ENCODE measurements at regions not wholly inside any gene's neighbourhood (a gene's known extent, or its start where the extent isn't known, plus 50 kb on each side); places are given as distances from the start of the nearest gene placed in this dataset.

DNA sequence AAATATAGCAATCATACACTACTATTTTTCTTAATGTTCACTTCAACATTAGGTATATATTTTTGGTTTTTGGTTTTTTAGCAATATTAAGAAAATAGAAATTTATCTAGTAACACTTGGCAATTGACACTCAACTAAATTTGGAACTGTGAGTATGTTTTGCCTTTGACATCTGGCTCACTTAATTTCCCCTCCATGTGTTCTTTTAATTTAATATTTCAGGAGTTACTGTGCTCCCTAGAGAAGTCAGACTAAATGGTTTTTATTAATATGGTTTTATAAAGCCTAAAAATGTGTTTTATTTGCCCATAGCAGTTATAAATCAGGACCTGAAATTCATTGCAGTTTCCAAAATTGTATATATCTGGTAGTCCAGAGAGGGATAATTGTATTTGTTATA lies 175.3 kb upstream of the AVPR1A start:
- H3K4me3 Mint-ChIP-seq, result no peak overlapping the region
- no peak for DNase-seq
- H3K4me1 Mint-ChIP-seq, result no peaks in the 10 kb centered on the region
- H3K9me3 Mint-ChIP-seq, result peaks cover 2% of the 10 kb centered on the region
- H3K27me3 Mint-ChIP-seq (ENCODE audit: low read depth, poor library complexity), result peaks cover 11% of the 10 kb centered on the region
- TF ChIP-seq, protein P1, sequence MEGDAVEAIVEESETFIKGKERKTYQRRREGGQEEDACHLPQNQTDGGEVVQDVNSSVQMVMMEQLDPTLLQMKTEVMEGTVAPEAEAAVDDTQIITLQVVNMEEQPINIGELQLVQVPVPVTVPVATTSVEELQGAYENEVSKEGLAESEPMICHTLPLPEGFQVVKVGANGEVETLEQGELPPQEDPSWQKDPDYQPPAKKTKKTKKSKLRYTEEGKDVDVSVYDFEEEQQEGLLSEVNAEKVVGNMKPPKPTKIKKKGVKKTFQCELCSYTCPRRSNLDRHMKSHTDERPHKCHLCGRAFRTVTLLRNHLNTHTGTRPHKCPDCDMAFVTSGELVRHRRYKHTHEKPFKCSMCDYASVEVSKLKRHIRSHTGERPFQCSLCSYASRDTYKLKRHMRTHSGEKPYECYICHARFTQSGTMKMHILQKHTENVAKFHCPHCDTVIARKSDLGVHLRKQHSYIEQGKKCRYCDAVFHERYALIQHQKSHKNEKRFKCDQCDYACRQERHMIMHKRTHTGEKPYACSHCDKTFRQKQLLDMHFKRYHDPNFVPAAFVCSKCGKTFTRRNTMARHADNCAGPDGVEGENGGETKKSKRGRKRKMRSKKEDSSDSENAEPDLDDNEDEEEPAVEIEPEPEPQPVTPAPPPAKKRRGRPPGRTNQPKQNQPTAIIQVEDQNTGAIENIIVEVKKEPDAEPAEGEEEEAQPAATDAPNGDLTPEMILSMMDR (IDR thresholded peaks at IDR 0.05), result no peak
- no peak overlapping the region for H3K27ac Mint-ChIP-seq
- no peaks in the 10 kb centered on the region for H3K36me3 Mint-ChIP-seq (ENCODE audit: low read depth)

DNA sequence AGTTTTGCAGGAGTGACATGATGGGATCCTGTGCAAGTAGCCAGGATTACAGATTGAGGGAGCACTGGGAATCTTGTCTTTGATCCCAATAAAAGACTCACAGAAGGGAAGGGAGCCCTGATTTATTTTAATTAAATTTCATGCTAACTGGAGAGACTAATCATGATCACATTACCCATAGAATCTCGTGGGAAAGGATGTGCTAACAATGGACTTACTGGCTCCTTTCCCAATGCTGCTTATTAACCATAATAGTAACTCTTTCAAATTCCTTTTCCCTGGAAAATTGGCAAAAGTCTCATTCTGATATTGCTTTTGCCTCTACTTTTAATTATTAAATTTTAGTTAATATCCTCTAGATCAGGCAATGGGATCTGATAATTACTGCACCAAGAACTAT lies 174.8 kb upstream of the AVPR1A start:
- no peak for DNase-seq
- Mint-ChIP-seq H3K27ac (no peak overlapping the region), H3K9me3 (no peaks in the 10 kb centered on the region), H3K4me3 (no peak overlapping the region), H3K27me3 (ENCODE audit: low read depth, poor library complexity) (peaks cover 11% of the 10 kb centered on the region), H3K36me3 (ENCODE audit: low read depth) (no peaks in the 10 kb centered on the region), H3K4me1 (no peaks in the 10 kb centered on the region)
- TF ChIP-seq, protein P1 (IDR thresholded peaks at IDR 0.05), result no peak

DNA sequence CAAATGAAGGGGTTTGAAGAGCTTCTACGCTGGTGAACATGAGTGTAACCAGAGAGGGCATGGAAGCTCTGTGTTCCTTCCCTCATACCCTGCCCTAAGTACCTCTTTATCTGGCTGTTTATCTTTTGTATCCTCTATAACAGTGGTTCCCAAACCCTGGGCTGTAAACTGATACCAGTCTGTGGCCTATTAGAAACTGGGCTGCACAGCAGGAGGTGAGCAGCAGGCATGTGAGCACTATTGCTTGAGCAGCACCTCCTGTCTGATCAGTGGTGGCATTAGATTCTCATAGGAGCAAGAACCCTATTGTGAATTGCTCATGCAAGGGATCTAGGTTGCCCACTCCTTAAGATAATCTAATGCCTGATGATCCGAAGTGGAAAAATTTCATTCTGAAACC lies 172.9 kb upstream of the AVPR1A start:
- no peak for DNase-seq
- peaks cover 8% of the 10 kb centered on the region for H3K27me3 Mint-ChIP-seq (ENCODE audit: low read depth, poor library complexity)
- no peaks in the 10 kb centered on the region for H3K4me1 Mint-ChIP-seq
- H3K27ac Mint-ChIP-seq, result no peak overlapping the region
- TF ChIP-seq, protein P1 (IDR thresholded peaks at IDR 0.05), result no peak
- H3K4me3 Mint-ChIP-seq, result no peak overlapping the region
- H3K36me3 Mint-ChIP-seq (ENCODE audit: low read depth), result no peaks in the 10 kb centered on the region
- H3K9me3 Mint-ChIP-seq, result peaks cover 5% of the 10 kb centered on the region

DNA sequence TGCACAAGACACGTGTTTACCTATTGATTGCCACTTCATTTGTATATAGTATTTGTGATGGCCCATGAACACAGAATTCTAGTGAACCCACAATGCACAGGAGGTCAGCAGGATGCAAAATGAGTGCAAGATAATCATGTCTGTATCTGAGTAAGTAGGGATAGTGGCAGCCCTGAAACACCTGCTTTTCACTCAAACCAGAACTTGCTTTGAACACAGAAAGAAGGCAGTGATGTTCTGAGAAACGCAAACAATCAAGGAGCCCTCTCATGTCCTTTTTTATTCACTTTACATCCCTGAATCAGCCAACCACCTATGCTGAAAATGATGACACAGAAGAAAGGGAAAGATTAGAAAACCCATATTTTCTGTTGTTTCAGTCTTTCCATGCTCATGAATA lies 170.4 kb upstream of the AVPR1A start:
- H3K27me3 Mint-ChIP-seq (ENCODE audit: low read depth, poor library complexity), result peaks cover 12% of the 10 kb centered on the region
- H3K27ac Mint-ChIP-seq, result no peak overlapping the region
- TF ChIP-seq, protein P1 (IDR thresholded peaks at IDR 0.05), result no peak
- H3K36me3 Mint-ChIP-seq (ENCODE audit: low read depth), result no peaks in the 10 kb centered on the region
- H3K4me3 Mint-ChIP-seq, result no peak overlapping the region
- H3K9me3 Mint-ChIP-seq, result peaks cover 15% of the 10 kb centered on the region
- no peaks in the 10 kb centered on the region for H3K4me1 Mint-ChIP-seq
- no peak for DNase-seq

DNA sequence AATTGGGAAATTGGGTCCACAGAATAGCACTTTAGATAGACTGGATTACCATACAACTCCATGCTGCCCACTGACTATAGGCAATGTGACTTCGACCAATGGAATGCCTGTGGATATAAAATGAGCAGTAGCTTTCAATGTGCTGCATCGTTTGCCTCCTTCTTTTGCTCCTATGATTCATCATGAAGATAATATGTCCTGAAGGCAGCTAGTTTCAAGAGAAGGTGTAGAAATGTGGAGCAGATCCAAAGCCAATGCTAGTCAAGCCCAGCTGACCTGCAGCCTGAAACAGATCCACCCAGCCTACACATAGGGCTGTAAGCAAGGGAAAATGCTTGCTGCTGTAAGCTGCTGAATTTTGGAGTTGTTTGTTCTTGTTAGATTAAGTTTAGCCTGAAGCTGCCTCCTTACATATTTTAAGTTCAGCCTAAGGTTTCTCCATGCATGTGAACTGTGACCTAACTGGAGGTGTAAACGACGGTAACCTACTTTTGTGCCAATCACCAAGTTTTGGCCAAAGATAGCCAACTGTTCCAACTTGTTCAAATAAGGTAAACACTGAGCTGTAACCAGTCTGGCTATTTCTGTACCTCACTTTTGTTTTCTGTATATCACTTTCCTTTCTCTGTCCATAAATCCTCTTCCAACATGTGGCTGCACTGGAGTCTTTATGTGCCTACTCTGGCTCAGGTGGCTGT lies 169.1 kb upstream of the AVPR1A start:
- peaks cover 12% of the 10 kb centered on the region for H3K27me3 Mint-ChIP-seq (ENCODE audit: low read depth, poor library complexity)

More for the DNA sequence above, 169.1 kb upstream of the AVPR1A start:
- TF ChIP-seq, protein P1 (IDR thresholded peaks at IDR 0.05), result no peak
- H3K4me3 Mint-ChIP-seq, result no peak overlapping the region
- peaks cover 15% of the 10 kb centered on the region for H3K9me3 Mint-ChIP-seq
- no peak for DNase-seq
- H3K4me1 Mint-ChIP-seq, result no peaks in the 10 kb centered on the region
- no peak overlapping the region for H3K27ac Mint-ChIP-seq
- no peaks in the 10 kb centered on the region for H3K36me3 Mint-ChIP-seq (ENCODE audit: low read depth)

All from nephron progenitor cell (in vitro differentiated cells).